Esophagus (tissue), 2 donors: ENCODE measurements at regions not wholly inside any gene's neighbourhood (a gene's known extent, or its start where the extent isn't known, plus 50 kb on each side); places are given as distances from the start of the nearest gene placed in this dataset.

ENCODE experiments used
- H3K27ac ChIP-seq, 2 donors: one replicate each; pipeline ENCODE4 v1.5.1; 2013; ENCODE audit warnings: low read depth in 2 of 2, mild to moderate bottlenecking in 2 of 2, inconsistent platforms in 1 of 2, low read length in 1 of 2, moderate library complexity in 1 of 2
- H3K27me3 ChIP-seq, 2 donors: one replicate each; pipeline ENCODE4 v1.6.1; 2013; ENCODE audit warnings: low read length in 2 of 2, control low read depth in 1 of 2, mild to moderate bottlenecking in 1 of 2; ENCODE audit not compliant: insufficient read depth in 2 of 2, control insufficient read depth in 1 of 2
- H3K36me3 ChIP-seq, 2 donors: one replicate each; pipeline ENCODE4 v1.6.1; 2013; ENCODE audit warnings: low read length in 1 of 2; ENCODE audit not compliant: control insufficient read depth in 2 of 2, insufficient read depth in 2 of 2
- H3K4me1 ChIP-seq, 2 donors: one replicate each; pipeline ENCODE4 v1.6.1; 2013; ENCODE audit warnings: low read length in 1 of 2; ENCODE audit not compliant: control insufficient read depth in 2 of 2, insufficient read depth in 2 of 2
- H3K4me3 ChIP-seq, 2 donors: one replicate each; pipeline ENCODE4 v1.5.1; 2013; ENCODE audit warnings: low read length in 2 of 2, mild to moderate bottlenecking in 2 of 2, low read depth in 1 of 2, moderate library complexity in 1 of 2
- H3K9me3 ChIP-seq, 2 donors: one replicate each; pipeline ENCODE4 v1.6.1; 2013; ENCODE audit warnings: mild to moderate bottlenecking in 2 of 2, low read depth in 1 of 2, low read length in 1 of 2, moderate library complexity in 1 of 2; ENCODE audit not compliant: control insufficient read depth in 2 of 2, insufficient read depth in 1 of 2
- WGBS, 2 donors: extraction: QIAGEN DNeasy Blood & Tissue Kit; methylation state at CpG; one replicate each; pipeline ENCODE4 v1.1.7; 2013; 5-methylcytosine and 5-hydroxymethylcytosine counted together
- donor health status: healthy with polysubstance abuse.
- donor health status: Bipolar disorder and iron deficiency.

GRCh38 chr13:106143930-106144709, 391.3 kb downstream of the EFNB2 start:
- no peak overlapping the region for H3K4me3 ChIP-seq
- no peaks in the 10 kb centered on the region for H3K36me3 ChIP-seq
- peaks cover 0 to 5% of the 10 kb centered on the region in 2 donors for H3K4me1 ChIP-seq
- H3K27ac ChIP-seq, result peak overlapping the region in 1 of 2 donors; percentile 31
- H3K9me3 ChIP-seq, result no peaks in the 10 kb centered on the region
- no peaks in the 10 kb centered on the region for H3K27me3 ChIP-seq
- 33 to 37% methylated on average over 2 of the region's 2 CpGs for WGBS, 2 donors

- H3K27ac ChIP-seq, result no peak overlapping the region
- H3K27me3 ChIP-seq, result no peaks in the 10 kb centered on the region
- H3K36me3 ChIP-seq, result no peaks in the 10 kb centered on the region
- no peak overlapping the region for H3K4me3 ChIP-seq
- WGBS, 2 donors, result 55 to 56% methylated on average over 2 of the region's 2 CpGs
- H3K9me3 ChIP-seq, result no peaks in the 10 kb centered on the region
- H3K4me1 ChIP-seq, result peaks cover 0 to 5% of the 10 kb centered on the region in 2 donors
Measured at GRCh38 chr13:106143392-106143791, 392.1 kb downstream of the EFNB2 start.

DNA sequence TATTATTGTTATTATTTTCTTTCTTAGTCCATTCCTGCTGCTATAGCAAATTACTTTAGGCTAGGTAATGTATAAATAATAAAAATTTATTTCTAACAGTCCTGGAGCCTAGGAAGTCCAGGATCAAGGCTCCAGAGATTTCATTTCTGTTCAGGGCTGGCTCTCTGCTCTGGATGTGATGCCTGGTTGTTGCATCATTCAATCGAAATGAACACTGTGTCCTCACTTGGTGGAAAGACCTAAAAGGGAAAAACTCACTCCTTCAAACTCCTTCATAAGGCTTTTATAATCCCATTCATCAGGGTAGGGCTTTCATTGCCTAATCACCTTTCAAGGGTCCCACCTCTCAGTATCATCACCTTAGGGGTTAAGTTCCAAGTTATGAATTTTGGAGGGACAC, 395.0 kb downstream of the EFNB2 start:
- H3K27me3 ChIP-seq, result no peaks in the 10 kb centered on the region
- WGBS, 2 donors, result 75 to 79% methylated on average over 1 of the region's 1 CpG
- H3K27ac ChIP-seq, result no peak overlapping the region
- no peaks in the 10 kb centered on the region for H3K36me3 ChIP-seq
- H3K4me3 ChIP-seq, result no peak overlapping the region
- H3K4me1 ChIP-seq, result no peaks in the 10 kb centered on the region
- H3K9me3 ChIP-seq, result no peaks in the 10 kb centered on the region

DNA sequence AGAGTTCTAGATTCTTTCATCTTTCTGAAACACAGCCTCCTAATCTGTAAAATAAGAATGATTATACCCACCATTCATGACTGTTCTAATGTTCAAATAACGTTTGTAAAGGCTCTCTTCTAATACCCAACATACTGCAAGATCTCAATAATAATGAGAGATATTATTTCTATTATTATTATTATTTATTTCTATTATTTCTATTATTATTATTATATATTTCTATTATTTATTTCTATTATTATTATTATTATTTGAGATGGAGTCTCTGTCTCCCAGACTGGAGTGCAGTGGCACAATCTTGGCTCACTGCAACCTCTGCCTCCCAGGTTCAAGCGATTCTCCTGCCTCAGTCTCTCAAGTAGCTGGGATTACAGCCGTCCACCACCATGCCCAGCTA, 395.5 kb downstream of the EFNB2 start:
- no peaks in the 10 kb centered on the region for H3K4me1 ChIP-seq
- 87 to 92% methylated on average over 3 of the region's 3 CpGs for WGBS, 2 donors
- H3K9me3 ChIP-seq, result no peaks in the 10 kb centered on the region
- no peak overlapping the region for H3K27ac ChIP-seq
- no peaks in the 10 kb centered on the region for H3K36me3 ChIP-seq
- H3K4me3 ChIP-seq, result no peak overlapping the region
- no peaks in the 10 kb centered on the region for H3K27me3 ChIP-seq

GRCh38 chr13:106139377-106139776, 396.1 kb downstream of the EFNB2 start:
- Histone ChIP-seq H3K27me3 (no peaks in the 10 kb centered on the region), H3K36me3 (no peaks in the 10 kb centered on the region), H3K4me3 (no peak overlapping the region), H3K4me1 (no peaks in the 10 kb centered on the region), H3K9me3 (no peaks in the 10 kb centered on the region), H3K27ac (no peak overlapping the region)
- 65 to 75% methylated on average over 4 of the region's 4 CpGs for WGBS, 2 donors

GRCh38 chr13:106138620-106139019, 396.8 kb downstream of the EFNB2 start:
- Histone ChIP-seq H3K4me3 (no peak overlapping the region), H3K27me3 (no peaks in the 10 kb centered on the region), H3K36me3 (no peaks in the 10 kb centered on the region), H3K9me3 (peaks cover 0 to 2% of the 10 kb centered on the region in 2 donors), H3K4me1 (no peaks in the 10 kb centered on the region), H3K27ac (no peak overlapping the region)

- H3K27ac ChIP-seq, result no peak overlapping the region
- no peak overlapping the region for H3K4me3 ChIP-seq
- H3K27me3 ChIP-seq, result no peaks in the 10 kb centered on the region
- no peaks in the 10 kb centered on the region for H3K36me3 ChIP-seq
- H3K4me1 ChIP-seq, result no peaks in the 10 kb centered on the region
- peaks cover 0 to 3% of the 10 kb centered on the region in 2 donors for H3K9me3 ChIP-seq
- 48 to 59% methylated on average over 2 of the region's 2 CpGs for WGBS, 2 donors
Measured at GRCh38 chr13:106133025-106133424, 402.4 kb downstream of the EFNB2 start.

DNA sequence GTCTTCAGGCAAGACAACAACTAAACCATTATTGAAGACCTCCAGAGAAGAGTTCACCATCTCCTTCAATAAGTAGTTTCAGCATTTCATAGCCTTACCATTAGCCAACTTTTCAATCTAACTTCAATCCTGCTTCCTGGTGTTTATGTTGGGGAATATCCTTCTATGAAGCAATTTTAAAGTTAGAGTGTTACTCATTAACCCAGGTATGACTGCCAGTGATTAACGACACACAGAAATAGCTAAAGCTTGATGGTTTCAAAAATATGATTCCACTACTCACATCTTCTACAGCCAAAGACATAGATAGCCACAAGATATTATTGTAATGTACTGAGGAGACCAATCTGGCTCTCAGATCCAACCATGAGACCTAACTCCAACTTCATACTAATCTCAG, 403.2 kb downstream of the EFNB2 start:
- Histone ChIP-seq H3K36me3 (no peaks in the 10 kb centered on the region), H3K9me3 (peaks cover 0 to 3% of the 10 kb centered on the region in 2 donors), H3K27me3 (no peaks in the 10 kb centered on the region), H3K4me1 (no peaks in the 10 kb centered on the region), H3K27ac (no peak overlapping the region), H3K4me3 (no peak overlapping the region)
- 55 to 77% methylated on average over 1 of the region's 1 CpG for WGBS, 2 donors

DNA sequence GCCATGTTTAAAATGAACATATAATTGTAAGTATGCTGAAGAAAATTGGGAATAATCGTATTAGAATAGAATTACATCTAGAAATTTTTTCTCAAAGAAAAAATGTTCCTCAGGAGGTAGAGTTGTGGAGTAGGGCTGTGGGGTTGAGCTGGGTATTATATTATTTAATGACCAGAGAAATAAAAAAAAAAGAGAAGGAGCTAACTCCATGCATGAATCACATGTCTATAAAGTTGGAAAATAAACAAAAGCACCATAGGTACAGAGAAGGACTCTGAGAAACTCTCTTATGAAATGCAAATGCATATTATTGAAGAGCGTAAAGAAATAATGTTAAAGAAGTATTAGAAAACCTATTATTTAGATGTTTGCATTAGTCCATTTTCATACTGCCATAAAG, 405.5 kb downstream of the EFNB2 start:
- Histone ChIP-seq H3K4me3 (no peak overlapping the region), H3K27ac (no peak overlapping the region), H3K36me3 (no peaks in the 10 kb centered on the region), H3K9me3 (peaks cover 0 to 3% of the 10 kb centered on the region in 2 donors), H3K27me3 (no peaks in the 10 kb centered on the region), H3K4me1 (no peaks in the 10 kb centered on the region)
- 46 to 53% methylated on average over 2 of the region's 2 CpGs for WGBS, 2 donors

DNA sequence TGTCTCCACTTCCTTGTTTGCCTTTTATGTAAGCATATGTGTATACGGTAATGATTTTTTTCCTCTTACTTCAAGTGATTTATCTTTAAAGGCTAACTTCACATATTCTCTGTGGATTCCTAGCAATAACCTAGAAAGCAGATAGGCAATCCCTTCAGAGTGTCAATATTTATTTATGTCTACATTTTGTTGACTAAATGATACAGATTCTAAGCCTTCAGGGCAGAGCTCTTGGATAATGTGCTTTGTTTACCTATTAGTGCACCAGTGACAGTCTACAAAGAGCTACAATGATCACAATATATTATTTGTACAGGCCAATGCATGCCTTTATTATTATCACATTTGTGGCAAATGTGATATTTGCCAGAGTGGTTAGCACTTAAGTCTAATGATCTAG, 406.2 kb downstream of the EFNB2 start:
- no peak overlapping the region for H3K4me3 ChIP-seq
- 57 to 62% methylated on average over 1 of the region's 1 CpG for WGBS, 2 donors
- no peak overlapping the region for H3K27ac ChIP-seq
- no peaks in the 10 kb centered on the region for H3K4me1 ChIP-seq
- peaks cover 0 to 3% of the 10 kb centered on the region in 2 donors for H3K9me3 ChIP-seq
- no peaks in the 10 kb centered on the region for H3K36me3 ChIP-seq
- H3K27me3 ChIP-seq, result no peaks in the 10 kb centered on the region
